A549 (cell line): ENCODE measurements at regions not wholly inside any gene's neighbourhood (a gene's known extent, or its start where the extent isn't known, plus 50 kb on each side); places are given as distances from the start of the nearest gene placed in this dataset.

Experiments used
- ATAC-seq, 2 experiments: fragments of 200-7000 bp in 1 of 2; fragments of >200 bp in 1 of 2; cut with Nextera tagmentation in 1 of 2; cut with Tn5 transposase in 1 of 2; 3 replicates each; pipeline versions ENCODE4 v1.8.0 to v1.9.1; 2018 to 2020; ENCODE audit warnings: mild to moderate bottlenecking in 1 of 2, moderate library complexity in 1 of 2
- CTCF ChIA-PET: fragments of 300-600 bp; sonication (Branson Sonifier 250); formaldehyde crosslinking; extraction: SDS; loops from one replicate; lab custom pipeline; 2021; ENCODE audit warnings: antibody characterized with exemption, inconsistent platforms; lab: Yijun Ruan, JAX
- POLR2A ChIA-PET: fragments of 350-600 bp; formaldehyde crosslinking; extraction: SDS; loops from one replicate; lab custom pipeline; 2021; ENCODE audit warnings: antibody characterized with exemption, inconsistent platforms; lab: Yijun Ruan, JAX
- DNase-seq, 2 experiments: peaks; one replicate each; pipeline versions ENCODE4 v3.0.0 to v3.0.0-alpha.2; 2011 to 2016; ENCODE audit warnings: low read depth in 1 of 2, low spot score in 1 of 2
- FAIRE-seq: peaks from 2 replicates; lab custom pipeline; 2011; peaks lifted over from hg19 to GRCh38; lab: Jason Lieb, UNC
- H3K27ac ChIP-seq, 2 experiments: fragments of >200 bp; sonication (Bioruptor Twin); formaldehyde crosslinking; 3 replicates each; pipeline ENCODE4 v1.5.1; 2016 to 2017
- H3K4me1 ChIP-seq: fragments of >200 bp; sonication (Bioruptor Twin); formaldehyde crosslinking; 3 replicates; pipeline ENCODE4 v1.6.1; 2016
- H3K4me2 ChIP-seq: fragments of >200 bp; sonication (Bioruptor Twin); formaldehyde crosslinking; 3 replicates; pipeline ENCODE4 v1.6.1; 2016
- H3K4me3 ChIP-seq: fragments of >200 bp; sonication (Bioruptor Twin); formaldehyde crosslinking; 3 replicates; pipeline ENCODE4 v1.5.1; 2016
- H3K9me3 ChIP-seq: fragments of >200 bp; sonication (Bioruptor Twin); formaldehyde crosslinking; 3 replicates; pipeline ENCODE4 v1.6.1; 2016
- BCL3 ChIP-seq: fragments of >200 bp; sonication (Bioruptor Twin); formaldehyde crosslinking; IDR thresholded peaks from 3 replicates; pipeline ENCODE4 v1.6.1; 2016
- CBX2 ChIP-seq: fragments of 200-600 bp; sonication (generic); IDR thresholded peaks from 2 replicates; pipeline ENCODE4 v1.6.1; 2016; ENCODE audit warnings: low read depth, mild to moderate bottlenecking, borderline replicate concordance
- CEBPB ChIP-seq, 2 experiments: fragments of >200 bp in 1 of 2; sonication (Bioruptor Twin) in 1 of 2; formaldehyde crosslinking in 1 of 2; IDR thresholded peaks; 2 replicates each; pipeline ENCODE4 v1.6.1; 2012 to 2016
- CTCF ChIP-seq: fragments of >200 bp; sonication (Bioruptor Twin); formaldehyde crosslinking; IDR thresholded peaks from 3 replicates; pipeline ENCODE4 v1.5.1; 2016
- E2F6 ChIP-seq: IDR thresholded peaks from 2 replicates; pipeline ENCODE4 v1.6.1; 2012; ENCODE audit warnings: low read depth, borderline replicate concordance
- ESRRA ChIP-seq: fragments of 150-350 bp; IDR thresholded peaks from 2 replicates; pipeline ENCODE4 v1.6.1; 2014; ENCODE audit warnings: mild to moderate bottlenecking, low read length, borderline replicate concordance
- FOXS1 ChIP-seq: fragments of 250-450 bp; sonication (Bioruptor Pico); IDR thresholded peaks from 2 replicates; pipeline ENCODE4 v1.5.0; 2020; ENCODE audit warnings: mild to moderate bottlenecking, moderate library complexity
- HMGXB4 ChIP-seq: fragments of 250-450 bp; sonication (Bioruptor Pico); IDR thresholded peaks from 2 replicates; pipeline ENCODE4 v1.5.0; 2021; ENCODE audit warnings: mild to moderate bottlenecking, moderate library complexity, borderline replicate concordance
- HOXA7 ChIP-seq: fragments of 250-450 bp; sonication (Bioruptor Pico); IDR thresholded peaks from 2 replicates; pipeline ENCODE4 v1.5.0; 2020; ENCODE audit warnings: mild to moderate bottlenecking, moderate library complexity
- HOXB13 ChIP-seq: fragments of 250-450 bp; sonication (Bioruptor Pico); IDR thresholded peaks from 2 replicates; pipeline ENCODE4 v1.5.0; 2020; ENCODE audit warnings: low read depth, mild to moderate bottlenecking, moderate library complexity
- JUN ChIP-seq, 2 experiments: fragments of >200 bp; sonication (Bioruptor Twin); formaldehyde crosslinking; IDR thresholded peaks; 2 replicates in 1 of 2; 3 replicates in 1 of 2; pipeline ENCODE4 v1.6.1; 2016 to 2017
- KDM5A ChIP-seq: fragments of 200-600 bp; sonication (generic); IDR thresholded peaks from 2 replicates; pipeline ENCODE4 v1.6.1; 2016; ENCODE audit warnings: antibody characterized with exemption, mild to moderate bottlenecking
- MAFK ChIP-seq: fragments of 450-650 bp; IDR thresholded peaks from 2 replicates; pipeline ENCODE4 v1.6.1; 2014; ENCODE audit not compliant: partially characterized antibody
- MAZ ChIP-seq: fragments of 150-350 bp; IDR thresholded peaks from 2 replicates; pipeline ENCODE4 v1.6.1; 2014; ENCODE audit warnings: antibody characterized with exemption, low read depth, low read length, borderline replicate concordance
- NPAS2 ChIP-seq: fragments of 250-450 bp; sonication (Bioruptor Pico); IDR thresholded peaks from 2 replicates; pipeline ENCODE4 v1.8.0; 2022; ENCODE audit warnings: mild to moderate bottlenecking, moderate library complexity, borderline replicate concordance
- PBX3 ChIP-seq: IDR thresholded peaks from 2 replicates; pipeline ENCODE4 v1.6.1; 2012
- POLR2A ChIP-seq: IDR thresholded peaks from 2 replicates; pipeline ENCODE4 v1.6.1; 2012; ENCODE audit warnings: mild to moderate bottlenecking, low read length
- RAD21 ChIP-seq, 2 experiments: fragments of >200 bp in 1 of 2; sonication (Bioruptor Twin) in 1 of 2; formaldehyde crosslinking in 1 of 2; IDR thresholded peaks in 1 of 2; conservative IDR thresholded peaks in 1 of 2; 2 replicates in 1 of 2; 3 replicates in 1 of 2; pipeline ENCODE4 v1.6.1; 2012 to 2018; ENCODE audit warnings: inconsistent platforms in 1 of 2
- RCOR1 ChIP-seq: fragments of 150-350 bp; IDR thresholded peaks from 2 replicates; pipeline ENCODE4 v1.6.1; 2014; ENCODE audit warnings: antibody characterized with exemption, low read length, low read depth
- REST ChIP-seq: fragments of 200-600 bp; sonication (generic); IDR thresholded peaks from 2 replicates; pipeline ENCODE4 v1.6.1; 2016; ENCODE audit warnings: antibody characterized with exemption, mild to moderate bottlenecking, moderate library complexity
- SMC3 ChIP-seq: fragments of >200 bp; sonication (Bioruptor Twin); formaldehyde crosslinking; IDR thresholded peaks from 3 replicates; pipeline ENCODE4 v1.6.1; 2018; ENCODE audit warnings: inconsistent platforms
- USF2 ChIP-seq: fragments of 450-650 bp; IDR thresholded peaks from 2 replicates; pipeline ENCODE4 v1.6.1; 2014; ENCODE audit warnings: antibody characterized with exemption
- ZC3H11A ChIP-seq: fragments of 450-650 bp; IDR thresholded peaks from 2 replicates; pipeline ENCODE4 v1.6.1; 2014; ENCODE audit warnings: antibody characterized with exemption, mild to moderate bottlenecking
- ZSCAN20 ChIP-seq: fragments of 250-450 bp; sonication (Bioruptor Pico); IDR thresholded peaks from 2 replicates; pipeline ENCODE4 v1.8.0; 2022; ENCODE audit warnings: mild to moderate bottlenecking, moderate library complexity
- WGBS: methylation state at CpG from one replicate; pipeline ENCODE4 v1.1.6; 2017; ENCODE audit errors: missing lambda C conversion rate; 5-methylcytosine and 5-hydroxymethylcytosine counted together

GRCh38 chr3:63042833-63043232, 167.6 kb upstream of the CADPS start:
- CTCF ChIA-PET = no interaction called here
- Histone ChIP-seq H3K4me3 (no peak overlapping the region), H3K4me1 (no peaks in the 10 kb centered on the region), H3K9me3 (no peaks in the 10 kb centered on the region), H3K27ac (no peak overlapping the region), H3K4me2 (no peak overlapping the region)
- TF ChIP-seq MAFK (no peak), PBX3 (no peak), CTCF (no peak), MAZ (no peak), JUN (IDR thresholded peaks at IDR 0.05) (no peak), ZSCAN20 (CRISPR knock-in tag) (no peak)
- ATAC-seq = no peak
- no peak for FAIRE-seq
- WGBS = 11% methylated on average over 3 of the region's 3 CpGs
- POLR2A ChIA-PET = no interaction called here
- no peak for DNase-seq

- Histone ChIP-seq H3K4me2 (no peak overlapping the region), H3K9me3 (no peaks in the 10 kb centered on the region), H3K4me3 (no peak overlapping the region), H3K27ac (no peak overlapping the region), H3K4me1 (no peaks in the 10 kb centered on the region)
- no peak for TF ChIP-seq REST
- no peak for TF ChIP-seq HOXA7
- TF ChIP-seq MAZ = no peak
- TF ChIP-seq E2F6 = no peak
- no peak for TF ChIP-seq POLR2A
- TF ChIP-seq RAD21 (conservative IDR thresholded peaks at IDR 0.05 in 1 of 2, IDR thresholded peaks at IDR 0.05 in 1 of 2) = no peak
- no peak for TF ChIP-seq HOXB13 (CRISPR knock-in tag)
- no peak for TF ChIP-seq KDM5A
- TF ChIP-seq NPAS2 (CRISPR knock-in tag) = no peak
- no peak for TF ChIP-seq HMGXB4
- TF ChIP-seq FOXS1 (CRISPR knock-in tag) = no peak
- no peak for TF ChIP-seq USF2
- TF ChIP-seq ESRRA = no peak
- TF ChIP-seq CBX2 = no peak
- TF ChIP-seq CTCF = no peak
- TF ChIP-seq SMC3 = no peak
- TF ChIP-seq ZC3H11A = no peak
- TF ChIP-seq RCOR1 = no peak
- no peak for TF ChIP-seq BCL3
- no peak for TF ChIP-seq CEBPB (IDR thresholded peaks at IDR 0.05)
- FAIRE-seq = no peak
- ATAC-seq = no peak
- peak in 1 of 2 experiments; percentile 2 for DNase-seq
- 0% methylated on average over 1 of the region's 1 CpG for WGBS
- ChIA-PET CTCF (no interaction called here), POLR2A (no interaction called here)
Measured at GRCh38 chr3:63043631-63044030, 168.4 kb upstream of the CADPS start.
